GM12864 (cell line): ENCODE measurements at regions not wholly inside any gene's neighbourhood (a gene's known extent, or its start where the extent isn't known, plus 50 kb on each side); places are given as distances from the start of the nearest gene placed in this dataset.

ENCODE experiments used
- DNase-seq: peaks from one replicate; pipeline ENCODE4 v3.0.0-alpha.2; 2011; ENCODE audit warnings: low read depth
- H3K4me3 ChIP-seq: 2 replicates; pipeline ENCODE4 v1.5.1; 2011; ENCODE audit warnings: mild to moderate bottlenecking, low read depth, low read length, control low read depth
- TF ChIP-seq, protein P1 (sequence below): IDR thresholded peaks from 2 replicates; pipeline ENCODE4 v1.5.1; 2011; ENCODE audit warnings: low read depth, mild to moderate bottlenecking, moderate library complexity, low read length, control low read depth, inconsistent platforms; ENCODE audit errors: missing control alignments

DNA sequence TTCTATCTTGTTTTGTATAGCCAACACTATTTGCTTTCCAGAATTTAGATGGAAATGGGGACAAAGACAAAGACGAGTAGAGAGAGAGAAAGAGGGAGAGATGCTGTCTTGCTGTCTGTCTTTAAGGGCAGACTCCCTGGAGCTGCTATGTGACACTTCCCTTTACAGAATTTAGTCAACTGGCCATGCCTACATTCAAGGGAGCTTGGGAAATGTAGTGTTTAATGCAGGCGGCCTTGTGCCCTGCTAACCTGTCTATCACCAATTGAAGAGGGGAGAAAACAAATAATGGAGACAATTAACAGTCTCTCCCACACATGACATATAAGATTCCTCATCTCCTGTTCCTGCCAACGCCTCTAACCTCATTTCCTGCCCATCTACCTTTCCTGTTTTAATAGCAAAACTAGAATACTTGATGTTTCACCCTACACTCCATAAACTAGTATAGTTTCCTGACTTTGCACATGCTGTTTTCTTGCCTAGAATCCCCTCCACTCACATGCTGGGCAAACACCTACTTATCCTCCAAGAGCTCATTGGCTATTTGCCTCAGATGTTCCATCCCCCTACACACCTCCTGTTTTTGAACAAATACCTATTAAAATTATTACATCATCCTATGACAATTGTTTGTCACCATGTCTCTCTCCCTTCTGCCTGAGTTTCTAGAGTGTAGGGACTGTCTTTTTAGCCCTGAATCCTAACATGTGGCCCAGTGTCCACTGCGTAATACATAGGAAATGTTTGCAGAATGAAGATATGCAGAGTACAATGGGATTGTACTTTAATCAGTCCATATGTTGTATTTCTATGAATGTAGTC is 117.2 kb downstream of the SLC25A24 start:
- no peak for DNase-seq
- TF ChIP-seq, protein P1, sequence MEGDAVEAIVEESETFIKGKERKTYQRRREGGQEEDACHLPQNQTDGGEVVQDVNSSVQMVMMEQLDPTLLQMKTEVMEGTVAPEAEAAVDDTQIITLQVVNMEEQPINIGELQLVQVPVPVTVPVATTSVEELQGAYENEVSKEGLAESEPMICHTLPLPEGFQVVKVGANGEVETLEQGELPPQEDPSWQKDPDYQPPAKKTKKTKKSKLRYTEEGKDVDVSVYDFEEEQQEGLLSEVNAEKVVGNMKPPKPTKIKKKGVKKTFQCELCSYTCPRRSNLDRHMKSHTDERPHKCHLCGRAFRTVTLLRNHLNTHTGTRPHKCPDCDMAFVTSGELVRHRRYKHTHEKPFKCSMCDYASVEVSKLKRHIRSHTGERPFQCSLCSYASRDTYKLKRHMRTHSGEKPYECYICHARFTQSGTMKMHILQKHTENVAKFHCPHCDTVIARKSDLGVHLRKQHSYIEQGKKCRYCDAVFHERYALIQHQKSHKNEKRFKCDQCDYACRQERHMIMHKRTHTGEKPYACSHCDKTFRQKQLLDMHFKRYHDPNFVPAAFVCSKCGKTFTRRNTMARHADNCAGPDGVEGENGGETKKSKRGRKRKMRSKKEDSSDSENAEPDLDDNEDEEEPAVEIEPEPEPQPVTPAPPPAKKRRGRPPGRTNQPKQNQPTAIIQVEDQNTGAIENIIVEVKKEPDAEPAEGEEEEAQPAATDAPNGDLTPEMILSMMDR: no peak
- no peak overlapping the region for H3K4me3 ChIP-seq

DNA sequence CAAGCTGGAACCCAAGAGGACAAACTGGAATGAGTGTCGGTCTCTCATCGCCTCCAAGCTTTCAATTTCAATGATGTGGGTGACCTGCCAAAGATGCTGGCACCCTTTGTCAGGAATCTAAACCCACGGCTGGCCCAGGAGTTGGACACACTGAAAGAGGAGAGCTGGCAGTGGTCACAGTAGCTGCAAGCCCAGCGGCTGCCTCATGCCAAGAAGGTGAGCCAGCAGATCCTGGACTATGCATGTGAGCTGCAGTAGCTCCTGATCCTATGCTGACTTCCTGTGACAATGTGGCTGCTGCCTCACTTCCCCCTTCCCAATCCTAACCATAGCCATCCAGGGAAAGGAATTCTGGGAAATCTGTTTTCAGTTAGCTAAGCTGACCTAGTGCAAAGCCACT is 117.0 kb upstream of the VAV3 start:
- TF ChIP-seq, protein P1: no peak
- DNase-seq: no peak
- no peak overlapping the region for H3K4me3 ChIP-seq

DNA sequence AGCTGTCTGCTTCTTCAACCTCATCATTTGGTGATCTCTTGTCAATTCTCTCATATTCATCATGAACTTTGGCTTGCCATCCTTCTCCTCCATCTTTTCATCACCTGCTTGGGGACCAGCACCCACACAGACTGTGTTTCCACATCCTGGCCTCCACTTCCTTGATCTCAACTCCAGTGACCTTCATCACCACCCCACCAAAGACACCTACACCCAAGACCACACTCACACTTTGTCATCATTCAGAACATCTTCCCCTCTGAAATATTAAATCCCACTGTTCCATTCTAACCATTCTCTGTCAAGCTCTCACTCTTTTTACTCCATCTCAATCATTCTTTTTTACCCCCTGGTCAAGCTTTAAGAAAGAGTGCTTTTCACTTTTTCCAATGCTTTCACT is 115.5 kb upstream of the VAV3 start:
- TF ChIP-seq, protein P1: no peak
- no peak for DNase-seq
- no peak overlapping the region for H3K4me3 ChIP-seq

DNA sequence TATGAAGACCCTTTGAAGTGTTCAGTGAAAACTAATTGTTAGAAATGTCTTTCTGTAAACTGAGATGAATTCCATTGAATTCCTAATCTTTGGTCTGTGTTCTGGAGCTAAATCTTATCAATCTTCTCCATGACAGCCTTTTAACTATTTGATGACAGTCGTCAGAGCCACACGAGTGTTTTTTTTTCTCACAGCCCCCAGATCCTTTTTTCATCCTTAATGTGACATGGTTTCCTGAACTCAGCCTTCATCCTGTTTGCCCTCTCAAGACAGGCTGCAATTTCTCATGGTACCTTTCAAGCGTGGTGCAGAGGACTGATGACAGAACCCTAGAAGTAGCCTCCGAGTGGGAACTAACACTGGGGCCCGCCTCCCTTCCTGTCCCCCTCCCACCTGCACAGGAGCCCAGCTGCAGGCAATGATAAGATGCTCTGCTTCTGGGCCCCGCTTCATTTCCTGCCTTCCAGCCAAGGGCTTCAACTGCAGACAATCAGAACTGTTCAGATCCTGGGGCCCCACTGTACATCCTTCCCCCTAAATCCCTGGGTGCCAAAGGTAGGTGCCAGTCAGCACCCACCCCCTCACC is 114.6 kb upstream of the VAV3 start:
- no peak for DNase-seq
- no peak overlapping the region for H3K4me3 ChIP-seq
- TF ChIP-seq, protein P1: no peak

DNA sequence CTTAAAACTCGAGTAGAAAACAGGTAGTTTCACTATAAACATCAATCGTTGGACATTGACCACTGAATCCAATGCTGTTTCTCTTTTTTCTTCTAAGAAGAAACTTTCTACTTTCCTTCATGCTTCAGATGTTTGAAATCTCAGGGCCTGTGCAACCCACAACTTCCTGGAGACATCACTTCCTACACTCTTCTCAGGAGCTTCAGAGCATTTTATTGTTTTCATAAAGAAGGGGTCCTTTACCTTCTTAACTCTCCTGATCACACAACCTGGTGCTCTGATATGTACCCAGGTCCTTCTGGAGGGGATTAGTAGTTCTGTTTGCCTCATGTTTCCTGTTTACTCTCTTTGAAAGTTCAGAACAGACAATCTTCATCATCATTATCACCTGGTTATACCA is 113.0 kb upstream of the VAV3 start:
- no peak for DNase-seq
- no peak overlapping the region for H3K4me3 ChIP-seq
- TF ChIP-seq, protein P1: no peak

- TF ChIP-seq, protein P1: no peak
- peak; percentile 36 for DNase-seq
- H3K4me3 ChIP-seq: no peak overlapping the region
Observed at GRCh38 chr1:108075055-108075454, 110.1 kb upstream of the VAV3 start.

DNA sequence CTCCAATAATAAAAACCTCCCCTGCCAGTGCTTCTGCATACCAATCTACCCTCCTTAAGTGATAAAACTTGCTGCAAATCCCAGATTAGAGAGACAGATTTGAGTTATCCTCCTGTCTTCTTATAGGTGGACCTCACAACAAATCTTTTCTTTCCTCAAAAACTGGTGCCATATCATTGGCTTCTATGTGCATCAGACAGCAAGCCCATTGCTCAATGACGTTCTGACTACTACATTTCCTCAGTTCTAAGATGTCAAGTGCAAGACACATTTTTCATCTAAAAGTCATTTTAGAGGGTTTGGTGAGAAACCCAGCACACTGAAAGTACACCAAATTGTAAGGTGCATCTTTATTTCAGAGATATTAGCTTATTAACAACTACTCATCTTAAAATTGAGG is 107.8 kb upstream of the VAV3 start:
- DNase-seq: no peak
- TF ChIP-seq, protein P1: no peak
- H3K4me3 ChIP-seq: no peak overlapping the region
